ENCODE measurements at regions not wholly inside any gene's neighbourhood (a gene's known extent, or its start where the extent isn't known, plus 50 kb on each side); places are given as distances from the start of the nearest gene placed in this dataset.

GRCh38 chr11:92839450-92839849 is 130.0 kb upstream of the MTNR1B start:
- no peak for DNase-seq (ENCODE audit: low read depth)

- no peak for DNase-seq (ENCODE audit: low read depth)
These were observed 127.7 kb upstream of the MTNR1B start for GRCh38 chr11:92841719-92842118.

- no peak for DNase-seq (ENCODE audit: low read depth)
These were observed 126.0 kb upstream of the MTNR1B start for GRCh38 chr11:92843455-92843854.

GRCh38 chr11:92844197-92844596 is 125.3 kb upstream of the MTNR1B start:
- DNase-seq (ENCODE audit: low read depth), result no peak

GRCh38 chr11:92845390-92845789 is 124.1 kb upstream of the MTNR1B start:
- no peak for DNase-seq (ENCODE audit: low read depth)

GRCh38 chr11:92845805-92846204 is 123.6 kb upstream of the MTNR1B start:
- no peak for DNase-seq (ENCODE audit: low read depth)

- peak; percentile 17 for DNase-seq (ENCODE audit: low read depth)
These were observed 122.8 kb upstream of the MTNR1B start for GRCh38 chr11:92846491-92847125.

- no peak for DNase-seq (ENCODE audit: low read depth)
These were observed 120.9 kb upstream of the MTNR1B start for GRCh38 chr11:92848578-92848977.

- no peak for DNase-seq (ENCODE audit: low read depth)
These were observed 119.1 kb upstream of the MTNR1B start for GRCh38 chr11:92850296-92850826.

GRCh38 chr11:92852229-92852628 is 117.2 kb upstream of the MTNR1B start:
- no peak for DNase-seq (ENCODE audit: low read depth)

GRCh38 chr11:92852946-92853345 is 116.5 kb upstream of the MTNR1B start:
- no peak for DNase-seq (ENCODE audit: low read depth)

GRCh38 chr11:92854162-92854561 is 115.3 kb upstream of the MTNR1B start:
- no peak for DNase-seq (ENCODE audit: low read depth)

GRCh38 chr11:92854952-92855351 is 114.5 kb upstream of the MTNR1B start:
- DNase-seq (ENCODE audit: low read depth), result no peak

- no peak for DNase-seq (ENCODE audit: low read depth)
These were observed 113.6 kb upstream of the MTNR1B start for GRCh38 chr11:92855607-92856405.

- DNase-seq (ENCODE audit: low read depth), result no peak
These were observed 112.0 kb upstream of the MTNR1B start for GRCh38 chr11:92857407-92857806.

GRCh38 chr11:92859156-92859690 is 110.2 kb upstream of the MTNR1B start:
- DNase-seq (ENCODE audit: low read depth), result no peak

GRCh38 chr11:92861634-92862033 is 107.8 kb upstream of the MTNR1B start:
- DNase-seq (ENCODE audit: low read depth), result no peak

GRCh38 chr11:92865352-92865751 is 104.1 kb upstream of the MTNR1B start:
- no peak for DNase-seq (ENCODE audit: low read depth)

- no peak for DNase-seq (ENCODE audit: low read depth)
These were observed 102.7 kb upstream of the MTNR1B start for GRCh38 chr11:92866679-92867282.

- no peak for DNase-seq (ENCODE audit: low read depth)
These were observed 101.4 kb upstream of the MTNR1B start for GRCh38 chr11:92867913-92868619.

- DNase-seq (ENCODE audit: low read depth), result no peak
These were observed 99.7 kb upstream of the MTNR1B start for GRCh38 chr11:92869716-92870115.

- no peak for DNase-seq (ENCODE audit: low read depth)
These were observed 99.1 kb upstream of the MTNR1B start for GRCh38 chr11:92870196-92870832.
